Lower lobe of right lung (tissue), 2 donors: ENCODE measurements at regions not wholly inside any gene's neighbourhood (a gene's known extent, or its start where the extent isn't known, plus 50 kb on each side); places are given as distances from the start of the nearest gene placed in this dataset.

Experiments
- ATAC-seq, 2 donors: fragments of 200-7000 bp; cut with Tn5 transposase; one replicate each; pipeline ENCODE4 v1.9.1; 2020 to 2022; ENCODE audit warnings: mild to moderate bottlenecking in 2 of 2, moderate library complexity in 2 of 2
- DNase-seq: peaks from one replicate; pipeline ENCODE4 v3.0.0-alpha.2; 2020
- H3K27ac ChIP-seq: fragments of 200-600 bp; one replicate; pipeline ENCODE4 v1.8.0; 2022
- H3K27me3 ChIP-seq: fragments of 200-600 bp; one replicate; pipeline ENCODE4 v1.8.0; 2022; ENCODE audit warnings: low read depth
- H3K36me3 ChIP-seq: fragments of 200-600 bp; one replicate; pipeline ENCODE4 v1.8.0; 2022; ENCODE audit warnings: mild to moderate bottlenecking
- H3K4me1 ChIP-seq: fragments of 200-600 bp; one replicate; pipeline ENCODE4 v1.8.0; 2022
- H3K4me3 ChIP-seq: fragments of 200-600 bp; one replicate; pipeline ENCODE4 v1.8.0; 2022; ENCODE audit warnings: mild to moderate bottlenecking
- H3K9me3 ChIP-seq: fragments of 200-600 bp; one replicate; pipeline ENCODE4 v1.8.0; 2022
- intact Hi-C: fragments of 100-400 bp; cut with DNase I; formaldehyde crosslinking; loops from one replicate; pipeline ENCODE4 v1.11.0; 2022
- TF ChIP-seq, protein P1 (sequence below): fragments of 200-600 bp; IDR thresholded peaks from one replicate; pipeline ENCODE4 v1.8.0; 2022; ENCODE audit warnings: antibody characterized with exemption, mild to moderate bottlenecking
- donor health status: DM: no; HTN: yes; CAD: no; lungs with severe emphysema.

DNA sequence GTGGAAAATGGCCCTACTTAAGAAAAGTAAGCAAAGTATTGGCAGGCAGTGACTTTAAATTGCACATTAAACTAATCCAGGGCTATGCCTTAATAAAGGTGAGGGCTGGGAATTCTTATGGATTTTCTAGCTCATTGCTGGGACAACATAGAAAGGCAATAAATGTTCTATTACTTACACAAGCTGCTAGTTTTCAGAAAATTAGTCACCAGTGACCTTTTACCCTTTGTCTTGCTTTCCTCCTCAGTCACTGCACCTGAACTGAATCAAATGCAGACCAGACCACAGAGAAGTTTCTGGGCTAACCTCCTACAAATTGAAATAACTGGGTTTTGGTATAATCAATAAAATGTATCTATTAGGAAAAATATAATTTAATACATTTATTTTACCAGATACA is 694.4 kb upstream of the FAM241A start:
- no peak overlapping the region for H3K27ac ChIP-seq
- no peaks in the 10 kb centered on the region for H3K36me3 ChIP-seq
- TF ChIP-seq, protein P1, sequence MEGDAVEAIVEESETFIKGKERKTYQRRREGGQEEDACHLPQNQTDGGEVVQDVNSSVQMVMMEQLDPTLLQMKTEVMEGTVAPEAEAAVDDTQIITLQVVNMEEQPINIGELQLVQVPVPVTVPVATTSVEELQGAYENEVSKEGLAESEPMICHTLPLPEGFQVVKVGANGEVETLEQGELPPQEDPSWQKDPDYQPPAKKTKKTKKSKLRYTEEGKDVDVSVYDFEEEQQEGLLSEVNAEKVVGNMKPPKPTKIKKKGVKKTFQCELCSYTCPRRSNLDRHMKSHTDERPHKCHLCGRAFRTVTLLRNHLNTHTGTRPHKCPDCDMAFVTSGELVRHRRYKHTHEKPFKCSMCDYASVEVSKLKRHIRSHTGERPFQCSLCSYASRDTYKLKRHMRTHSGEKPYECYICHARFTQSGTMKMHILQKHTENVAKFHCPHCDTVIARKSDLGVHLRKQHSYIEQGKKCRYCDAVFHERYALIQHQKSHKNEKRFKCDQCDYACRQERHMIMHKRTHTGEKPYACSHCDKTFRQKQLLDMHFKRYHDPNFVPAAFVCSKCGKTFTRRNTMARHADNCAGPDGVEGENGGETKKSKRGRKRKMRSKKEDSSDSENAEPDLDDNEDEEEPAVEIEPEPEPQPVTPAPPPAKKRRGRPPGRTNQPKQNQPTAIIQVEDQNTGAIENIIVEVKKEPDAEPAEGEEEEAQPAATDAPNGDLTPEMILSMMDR, result no peak
- H3K4me1 ChIP-seq, result no peaks in the 10 kb centered on the region
- no peaks in the 10 kb centered on the region for H3K9me3 ChIP-seq
- H3K27me3 ChIP-seq, result no peaks in the 10 kb centered on the region
- intact Hi-C loops, result no loop called here
- DNase-seq (no peak), ATAC-seq (no peak)
- H3K4me3 ChIP-seq, result no peak overlapping the region

DNA sequence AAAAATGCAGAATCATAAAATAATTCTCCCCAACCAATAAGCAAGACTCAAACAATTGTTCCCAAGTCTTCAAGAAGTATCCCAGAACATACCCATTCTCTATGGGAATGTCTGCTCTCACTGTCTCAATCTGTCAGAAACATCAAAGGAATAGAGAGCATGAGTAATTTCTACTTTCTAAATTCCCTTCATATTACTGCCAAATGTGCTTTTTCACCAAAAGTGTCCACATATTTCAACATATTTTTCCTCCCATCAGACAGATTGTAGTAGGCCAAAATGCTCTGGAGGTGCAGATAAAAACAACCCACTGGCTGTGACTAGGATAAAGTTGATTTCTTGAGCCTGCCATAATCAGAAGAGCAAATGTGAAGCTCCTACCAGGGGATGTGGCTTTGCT is 692.0 kb upstream of the FAM241A start:
- no peaks in the 10 kb centered on the region for H3K36me3 ChIP-seq
- no peak for ATAC-seq
- no peaks in the 10 kb centered on the region for H3K9me3 ChIP-seq
- intact Hi-C loops, result no loop called here
- no peak overlapping the region for H3K4me3 ChIP-seq
- H3K4me1 ChIP-seq, result no peaks in the 10 kb centered on the region
- H3K27me3 ChIP-seq, result no peaks in the 10 kb centered on the region
- no peak overlapping the region for H3K27ac ChIP-seq
- DNase-seq, result no peak
- TF ChIP-seq, protein P1, result no peak

DNA sequence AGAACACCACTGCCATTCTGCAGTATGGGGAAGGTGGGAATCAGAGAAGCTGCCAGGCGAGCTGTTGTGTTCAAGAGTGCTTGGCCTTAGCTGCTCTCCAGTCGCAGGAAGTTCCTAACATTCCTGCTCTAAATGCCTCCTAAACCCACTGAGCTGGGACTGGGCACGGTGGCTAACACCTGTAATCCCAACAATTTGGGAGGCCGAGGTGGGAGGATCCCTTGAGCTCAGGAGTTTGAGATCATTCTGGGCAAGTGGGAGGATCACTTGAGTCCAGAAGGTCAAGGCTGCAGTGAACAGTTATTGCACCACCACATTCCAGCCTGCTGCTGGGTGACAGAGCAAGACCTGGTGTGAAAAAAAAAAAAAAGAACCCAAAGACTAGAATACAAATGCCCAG is 690.3 kb upstream of the FAM241A start:
- no peaks in the 10 kb centered on the region for H3K9me3 ChIP-seq
- intact Hi-C loops, result no loop called here
- H3K36me3 ChIP-seq, result no peaks in the 10 kb centered on the region
- no peak overlapping the region for H3K4me3 ChIP-seq
- H3K27ac ChIP-seq, result no peak overlapping the region
- TF ChIP-seq, protein P1, result no peak
- DNase-seq, result no peak
- no peak for ATAC-seq
- no peaks in the 10 kb centered on the region for H3K27me3 ChIP-seq
- H3K4me1 ChIP-seq, result no peaks in the 10 kb centered on the region

DNA sequence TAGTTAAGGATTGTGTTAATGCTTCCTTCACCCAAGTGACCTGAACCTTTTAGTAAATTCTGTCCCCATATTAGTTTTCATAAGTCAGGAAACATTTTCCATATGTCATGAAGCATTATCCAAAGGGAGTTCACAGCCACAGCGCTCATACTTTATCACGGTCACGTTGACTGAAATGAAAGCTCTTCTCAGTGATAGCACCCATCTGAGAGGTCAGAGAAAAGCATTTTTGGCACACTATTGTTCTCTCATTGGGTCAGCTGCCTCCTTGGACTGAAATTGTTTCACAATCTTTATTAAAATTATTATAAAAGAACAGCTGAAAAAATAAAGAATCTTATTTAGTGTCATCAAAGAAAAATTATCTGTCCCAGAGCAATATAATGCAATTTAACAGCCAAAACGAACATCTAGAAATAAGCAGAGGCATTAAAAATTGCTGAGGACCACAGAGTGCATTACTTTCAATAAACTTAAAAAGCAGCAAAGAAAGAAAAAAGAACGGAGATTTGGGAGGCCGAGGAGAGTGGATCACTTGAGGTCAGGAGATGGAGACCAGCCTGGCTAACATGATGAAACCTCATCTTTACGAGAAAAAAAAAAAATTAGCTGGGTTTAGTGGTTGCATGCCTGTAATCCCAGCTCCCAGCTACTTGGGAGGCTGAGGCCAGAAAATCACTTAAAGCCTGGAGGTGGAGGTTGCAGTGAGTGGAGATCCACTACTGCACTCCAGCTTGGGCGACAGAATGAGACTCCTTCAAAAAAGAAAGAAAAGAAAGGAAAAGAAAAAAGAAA is 680.8 kb upstream of the FAM241A start:
- intact Hi-C loops, result no loop called here
- TF ChIP-seq, protein P1, result no peak

DNA sequence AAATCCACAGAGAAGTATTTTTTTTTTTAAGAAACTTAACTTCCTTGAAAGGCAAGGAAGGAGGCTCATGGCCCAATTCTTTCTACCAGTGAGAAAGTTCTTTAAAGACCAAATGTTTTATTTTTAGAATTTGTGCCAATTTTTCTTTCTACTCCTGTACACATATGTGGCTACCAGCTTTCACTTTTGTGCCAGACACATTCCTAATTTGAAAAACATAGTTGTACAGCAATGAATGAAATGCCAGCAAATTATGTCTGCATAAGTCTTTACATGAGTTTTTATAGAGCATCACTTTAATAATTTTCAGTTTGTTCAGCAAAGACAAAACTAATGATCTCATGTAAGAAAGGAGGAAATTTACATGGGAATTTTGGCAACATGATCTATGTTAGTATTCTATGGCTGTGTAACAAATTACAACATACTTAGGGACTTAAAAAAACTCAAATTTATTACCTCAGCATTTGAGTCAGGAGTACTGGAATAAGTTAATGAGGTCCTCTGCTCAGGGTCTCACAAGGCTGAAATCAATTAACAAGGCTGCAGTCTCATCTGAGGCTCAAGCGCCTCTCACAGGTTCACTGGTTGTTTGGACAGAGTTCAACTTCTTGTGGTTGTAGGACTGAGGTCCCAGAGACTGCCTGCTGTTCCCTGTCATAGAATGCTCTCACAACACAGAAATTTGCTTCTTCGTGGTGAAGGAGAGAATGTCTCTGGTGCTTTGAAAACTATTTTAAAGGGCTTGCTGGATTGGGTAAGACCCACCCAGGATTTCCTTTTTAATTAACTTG is 678.2 kb upstream of the FAM241A start:
- H3K9me3 ChIP-seq, result no peaks in the 10 kb centered on the region
- DNase-seq (no peak), ATAC-seq (no peak)
- H3K4me3 ChIP-seq, result no peak overlapping the region
- H3K4me1 ChIP-seq, result no peaks in the 10 kb centered on the region
- H3K36me3 ChIP-seq, result no peaks in the 10 kb centered on the region
- H3K27me3 ChIP-seq, result no peaks in the 10 kb centered on the region
- TF ChIP-seq, protein P1, result no peak
- intact Hi-C loops, result no loop called here
- no peak overlapping the region for H3K27ac ChIP-seq

More for the DNA sequence above, 680.8 kb upstream of the FAM241A start:
- H3K4me1 ChIP-seq, result no peaks in the 10 kb centered on the region
- H3K36me3 ChIP-seq, result no peaks in the 10 kb centered on the region
- ATAC-seq (no peak), DNase-seq (no peak)
- H3K9me3 ChIP-seq, result no peaks in the 10 kb centered on the region
- no peaks in the 10 kb centered on the region for H3K27me3 ChIP-seq
- no peak overlapping the region for H3K4me3 ChIP-seq
- no peak overlapping the region for H3K27ac ChIP-seq
